ENCODE measurements at regions not wholly inside any gene's neighbourhood (a gene's known extent, or its start where the extent isn't known, plus 50 kb on each side); places are given as distances from the start of the nearest gene placed in this dataset.

- H3K9me3 Mint-ChIP-seq: peaks cover 0 to 9% (median 0%) of the 10 kb centered on the region in 7 donors
- no peak overlapping the region for H3K27ac Mint-ChIP-seq
- no peak overlapping the region for H3K4me3 ChIP-seq (ENCODE audit: low read depth, low read length)
- no peaks in the 10 kb centered on the region for H3K4me1 ChIP-seq (ENCODE audit: control insufficient read depth, insufficient read depth, low read length, poor library complexity, severe bottlenecking)
- no peaks in the 10 kb centered on the region for H3K36me3 ChIP-seq (ENCODE audit: control insufficient read depth, insufficient read depth, low read length)
- no peak overlapping the region for H3K27ac ChIP-seq (ENCODE audit: insufficient read depth, low read length, poor library complexity, severe bottlenecking)
- H3K9me3 ChIP-seq (ENCODE audit: control insufficient read depth in 2 of 2, low read length in 2 of 2): no peaks in the 10 kb centered on the region
- DNase-seq (no peak), ATAC-seq (ENCODE audit: low read depth in 2 of 2) (no peak)
- no peaks in the 10 kb centered on the region for H3K27me3 ChIP-seq (ENCODE audit: control insufficient read depth, insufficient read depth, low read length)
- H3K4me3 Mint-ChIP-seq: no peak overlapping the region
- H3K27me3 Mint-ChIP-seq: no peaks in the 10 kb centered on the region
- no peaks in the 10 kb centered on the region for H3K4me1 Mint-ChIP-seq
- H3K36me3 Mint-ChIP-seq: no peaks in the 10 kb centered on the region
These were observed 62.3 kb upstream of the CTBP2 start for GRCh38 chr10:125222515-125223308.

GRCh38 chr10:125221716-125222115, 61.4 kb upstream of the CTBP2 start:
- ATAC-seq (ENCODE audit: low read depth in 2 of 2) (no peak), DNase-seq (no peak)
- Mint-ChIP-seq H3K27me3 (no peaks in the 10 kb centered on the region), H3K4me3 (no peak overlapping the region), H3K36me3 (no peaks in the 10 kb centered on the region), H3K9me3 (peaks cover 0 to 9% (median 0%) of the 10 kb centered on the region in 7 donors), H3K27ac (no peak overlapping the region), H3K4me1 (no peaks in the 10 kb centered on the region)
- Histone ChIP-seq H3K4me3 (ENCODE audit: low read depth, low read length) (no peak overlapping the region), H3K4me1 (ENCODE audit: control insufficient read depth, insufficient read depth, low read length, poor library complexity, severe bottlenecking) (no peaks in the 10 kb centered on the region), H3K27ac (ENCODE audit: insufficient read depth, low read length, poor library complexity, severe bottlenecking) (no peak overlapping the region), H3K9me3 (ENCODE audit: control insufficient read depth in 2 of 2, low read length in 2 of 2) (no peaks in the 10 kb centered on the region), H3K36me3 (ENCODE audit: control insufficient read depth, insufficient read depth, low read length) (no peaks in the 10 kb centered on the region), H3K27me3 (ENCODE audit: control insufficient read depth, insufficient read depth, low read length) (no peaks in the 10 kb centered on the region)

- Mint-ChIP-seq H3K36me3 (no peaks in the 10 kb centered on the region), H3K4me1 (no peaks in the 10 kb centered on the region), H3K27me3 (no peaks in the 10 kb centered on the region), H3K27ac (no peak overlapping the region), H3K9me3 (peaks cover 0 to 4% (median 0%) of the 10 kb centered on the region in 7 donors), H3K4me3 (no peak overlapping the region)
- H3K36me3 ChIP-seq (ENCODE audit: control insufficient read depth, insufficient read depth, low read length): no peaks in the 10 kb centered on the region
- ATAC-seq (ENCODE audit: low read depth in 2 of 2) (no peak), DNase-seq (no peak)
- H3K27me3 ChIP-seq (ENCODE audit: control insufficient read depth, insufficient read depth, low read length): no peaks in the 10 kb centered on the region
- H3K27ac ChIP-seq (ENCODE audit: insufficient read depth, low read length, poor library complexity, severe bottlenecking): no peak overlapping the region
- no peaks in the 10 kb centered on the region for H3K4me1 ChIP-seq (ENCODE audit: control insufficient read depth, insufficient read depth, low read length, poor library complexity, severe bottlenecking)
- no peaks in the 10 kb centered on the region for H3K9me3 ChIP-seq (ENCODE audit: control insufficient read depth in 2 of 2, low read length in 2 of 2)
- H3K4me3 ChIP-seq (ENCODE audit: low read depth, low read length): no peak overlapping the region
These were observed 59.4 kb upstream of the CTBP2 start for GRCh38 chr10:125219776-125220175.

DNA sequence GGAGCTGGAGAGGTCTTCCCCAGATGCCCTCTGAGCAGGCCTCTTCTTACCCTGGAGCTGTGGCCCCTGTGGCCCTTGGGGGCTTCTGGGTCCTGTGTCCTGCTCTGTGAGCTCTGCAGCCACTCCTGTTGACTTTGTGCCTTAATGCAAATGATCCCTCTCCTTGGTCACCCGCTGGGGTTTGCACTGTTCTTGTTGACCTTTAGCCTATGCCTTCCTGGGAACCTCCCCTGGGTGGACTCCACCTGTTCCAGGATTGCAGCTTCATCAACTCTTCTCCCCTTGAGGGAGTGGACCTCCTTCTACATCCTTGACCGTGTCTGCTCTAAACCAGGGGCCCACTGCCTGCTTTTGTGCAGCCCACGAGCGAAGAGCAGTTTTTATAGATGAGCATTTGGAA, 58.6 kb upstream of the CTBP2 start:
- H3K4me1 Mint-ChIP-seq: no peaks in the 10 kb centered on the region
- no peak overlapping the region for H3K4me3 ChIP-seq (ENCODE audit: low read depth, low read length)
- no peak overlapping the region for H3K27ac ChIP-seq (ENCODE audit: insufficient read depth, low read length, poor library complexity, severe bottlenecking)
- H3K27ac Mint-ChIP-seq: no peak overlapping the region
- H3K4me3 Mint-ChIP-seq: no peak overlapping the region
- no peaks in the 10 kb centered on the region for H3K27me3 Mint-ChIP-seq
- H3K36me3 Mint-ChIP-seq: no peaks in the 10 kb centered on the region
- ATAC-seq (ENCODE audit: low read depth in 2 of 2) (no peak), DNase-seq (no peak)
- H3K36me3 ChIP-seq (ENCODE audit: control insufficient read depth, insufficient read depth, low read length): no peaks in the 10 kb centered on the region
- H3K27me3 ChIP-seq (ENCODE audit: control insufficient read depth, insufficient read depth, low read length): no peaks in the 10 kb centered on the region
- peaks cover 0 to 2% (median 0%) of the 10 kb centered on the region in 7 donors for H3K9me3 Mint-ChIP-seq
- no peaks in the 10 kb centered on the region for H3K4me1 ChIP-seq (ENCODE audit: control insufficient read depth, insufficient read depth, low read length, poor library complexity, severe bottlenecking)
- no peaks in the 10 kb centered on the region for H3K9me3 ChIP-seq (ENCODE audit: control insufficient read depth in 2 of 2, low read length in 2 of 2)

GRCh38 chr10:125217990-125218675, 57.8 kb upstream of the CTBP2 start:
- no peaks in the 10 kb centered on the region for H3K9me3 ChIP-seq (ENCODE audit: control insufficient read depth in 2 of 2, low read length in 2 of 2)
- no peaks in the 10 kb centered on the region for H3K36me3 ChIP-seq (ENCODE audit: control insufficient read depth, insufficient read depth, low read length)
- peak overlapping the region in 1 of 3 donors; percentile 71 for H3K27ac Mint-ChIP-seq
- no peaks in the 10 kb centered on the region for H3K27me3 Mint-ChIP-seq
- DNase-seq (no peak), ATAC-seq (ENCODE audit: low read depth in 2 of 2) (no peak)
- peaks cover 0 to 2% (median 0%) of the 10 kb centered on the region in 7 donors for H3K9me3 Mint-ChIP-seq
- H3K4me3 Mint-ChIP-seq: no peak overlapping the region
- H3K27ac ChIP-seq (ENCODE audit: insufficient read depth, low read length, poor library complexity, severe bottlenecking): no peak overlapping the region
- H3K4me1 Mint-ChIP-seq: no peaks in the 10 kb centered on the region
- H3K4me1 ChIP-seq (ENCODE audit: control insufficient read depth, insufficient read depth, low read length, poor library complexity, severe bottlenecking): no peaks in the 10 kb centered on the region
- no peaks in the 10 kb centered on the region for H3K36me3 Mint-ChIP-seq
- H3K27me3 ChIP-seq (ENCODE audit: control insufficient read depth, insufficient read depth, low read length): no peaks in the 10 kb centered on the region
- H3K4me3 ChIP-seq (ENCODE audit: low read depth, low read length): no peak overlapping the region

DNA sequence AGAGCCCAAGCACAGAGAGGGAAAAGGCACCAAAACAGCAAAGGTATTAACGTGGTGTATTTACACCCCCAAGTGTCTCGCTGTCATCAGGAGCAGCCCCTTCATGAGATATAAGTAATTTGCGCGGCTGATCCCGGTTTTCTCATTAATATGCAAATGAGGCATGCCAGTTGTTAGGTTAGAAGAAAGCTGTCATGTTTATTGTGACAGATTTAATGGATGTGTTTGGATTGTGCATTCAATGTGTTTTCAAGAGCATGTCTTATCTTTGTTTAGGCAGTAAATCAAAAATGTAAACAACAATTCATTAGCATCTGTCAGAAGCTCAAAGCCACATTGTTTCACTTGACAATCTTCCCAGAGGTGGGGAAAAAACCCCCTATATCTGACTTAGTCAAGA, 56.5 kb upstream of the CTBP2 start:
- H3K36me3 Mint-ChIP-seq: no peaks in the 10 kb centered on the region
- H3K9me3 Mint-ChIP-seq: no peaks in the 10 kb centered on the region
- no peaks in the 10 kb centered on the region for H3K9me3 ChIP-seq (ENCODE audit: control insufficient read depth in 2 of 2, low read length in 2 of 2)
- no peaks in the 10 kb centered on the region for H3K27me3 Mint-ChIP-seq
- H3K36me3 ChIP-seq (ENCODE audit: control insufficient read depth, insufficient read depth, low read length): no peaks in the 10 kb centered on the region
- H3K4me3 ChIP-seq (ENCODE audit: low read depth, low read length): no peak overlapping the region
- no peaks in the 10 kb centered on the region for H3K4me1 ChIP-seq (ENCODE audit: control insufficient read depth, insufficient read depth, low read length, poor library complexity, severe bottlenecking)
- H3K4me1 Mint-ChIP-seq: no peaks in the 10 kb centered on the region
- H3K4me3 Mint-ChIP-seq: no peak overlapping the region
- no peak overlapping the region for H3K27ac Mint-ChIP-seq
- no peaks in the 10 kb centered on the region for H3K27me3 ChIP-seq (ENCODE audit: control insufficient read depth, insufficient read depth, low read length)
- DNase-seq (no peak), ATAC-seq (ENCODE audit: low read depth in 2 of 2) (no peak)
- no peak overlapping the region for H3K27ac ChIP-seq (ENCODE audit: insufficient read depth, low read length, poor library complexity, severe bottlenecking)

DNA sequence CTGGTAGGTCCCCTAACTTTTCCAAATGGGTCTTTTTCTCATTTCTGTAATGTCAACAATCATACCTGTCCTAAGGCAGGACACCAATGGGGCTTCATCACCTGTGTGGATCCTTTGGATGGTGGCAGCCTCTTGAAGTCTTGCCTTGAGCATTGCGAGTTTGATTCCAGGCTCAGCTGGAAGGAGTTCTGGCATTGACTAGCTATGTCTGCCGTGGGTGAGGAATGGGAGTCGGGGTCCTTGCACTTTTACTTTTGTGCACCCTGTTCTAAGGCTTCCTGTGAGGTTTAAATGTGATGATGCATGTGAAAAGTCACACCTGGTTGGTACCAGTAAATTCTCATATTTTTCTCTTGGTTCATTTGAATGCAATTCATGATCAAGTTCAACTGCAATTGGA, 55.9 kb upstream of the CTBP2 start:
- H3K4me1 Mint-ChIP-seq: no peaks in the 10 kb centered on the region
- Histone ChIP-seq H3K36me3 (ENCODE audit: control insufficient read depth, insufficient read depth, low read length) (no peaks in the 10 kb centered on the region), H3K4me1 (ENCODE audit: control insufficient read depth, insufficient read depth, low read length, poor library complexity, severe bottlenecking) (no peaks in the 10 kb centered on the region), H3K4me3 (ENCODE audit: low read depth, low read length) (no peak overlapping the region), H3K27ac (ENCODE audit: insufficient read depth, low read length, poor library complexity, severe bottlenecking) (no peak overlapping the region), H3K27me3 (ENCODE audit: control insufficient read depth, insufficient read depth, low read length) (no peaks in the 10 kb centered on the region), H3K9me3 (ENCODE audit: control insufficient read depth in 2 of 2, low read length in 2 of 2) (no peaks in the 10 kb centered on the region)
- no peaks in the 10 kb centered on the region for H3K36me3 Mint-ChIP-seq
- ATAC-seq (ENCODE audit: low read depth in 2 of 2): no peak
- no peaks in the 10 kb centered on the region for H3K9me3 Mint-ChIP-seq
- H3K27ac Mint-ChIP-seq: peak overlapping the region in 1 of 3 donors; percentile 9
- DNase-seq: no peak
- H3K27me3 Mint-ChIP-seq: no peaks in the 10 kb centered on the region
- no peak overlapping the region for H3K4me3 Mint-ChIP-seq

GRCh38 chr10:125214283-125214570, 53.9 kb upstream of the CTBP2 start:
- no peaks in the 10 kb centered on the region for H3K9me3 ChIP-seq (ENCODE audit: control insufficient read depth in 2 of 2, low read length in 2 of 2)
- H3K27ac ChIP-seq (ENCODE audit: insufficient read depth, low read length, poor library complexity, severe bottlenecking): no peak overlapping the region
- Mint-ChIP-seq H3K4me1 (no peaks in the 10 kb centered on the region), H3K36me3 (no peaks in the 10 kb centered on the region), H3K27me3 (no peaks in the 10 kb centered on the region), H3K9me3 (peaks cover 0 to 3% (median 0%) of the 10 kb centered on the region in 7 donors), H3K27ac (no peak overlapping the region), H3K4me3 (no peak overlapping the region)
- ATAC-seq (ENCODE audit: low read depth in 2 of 2) (no peak), DNase-seq (no peak)
- H3K4me3 ChIP-seq (ENCODE audit: low read depth, low read length): no peak overlapping the region
- H3K36me3 ChIP-seq (ENCODE audit: control insufficient read depth, insufficient read depth, low read length): no peaks in the 10 kb centered on the region
- no peaks in the 10 kb centered on the region for H3K4me1 ChIP-seq (ENCODE audit: control insufficient read depth, insufficient read depth, low read length, poor library complexity, severe bottlenecking)
- no peaks in the 10 kb centered on the region for H3K27me3 ChIP-seq (ENCODE audit: control insufficient read depth, insufficient read depth, low read length)
